Left renal cortex interstitium (tissue), 4 donors: ENCODE measurements at regions not wholly inside any gene's neighbourhood (a gene's known extent, or its start where the extent isn't known, plus 50 kb on each side); places are given as distances from the start of the nearest gene placed in this dataset.

Experiments used
- DNase-seq, 4 donors: peaks; one replicate each; pipeline ENCODE4 v3.0.0-alpha.2; 2013; ENCODE audit warnings: low read depth in 4 of 4, low spot score in 2 of 4, missing footprints in 1 of 4

GRCh38 chr12:5194306-5194705, 150.6 kb downstream of the KCNA5 start:
- DNase-seq: no peak

- no peak for DNase-seq
These were observed 151.6 kb downstream of the KCNA5 start for GRCh38 chr12:5195244-5195643.

- no peak for DNase-seq
These were observed 152.0 kb downstream of the KCNA5 start for GRCh38 chr12:5195691-5196090.

GRCh38 chr12:5197131-5197530, 153.5 kb downstream of the KCNA5 start:
- no peak for DNase-seq

- no peak for DNase-seq
These were observed 154.0 kb downstream of the KCNA5 start for GRCh38 chr12:5197656-5198055.

GRCh38 chr12:5200278-5201087, 156.8 kb downstream of the KCNA5 start:
- no peak for DNase-seq

GRCh38 chr12:5201554-5202218, 158.0 kb downstream of the KCNA5 start:
- DNase-seq: peak; percentile 19 to 51 (median 37)

- no peak for DNase-seq
These were observed 159.6 kb downstream of the KCNA5 start for GRCh38 chr12:5203274-5203673.

- no peak for DNase-seq
These were observed 160.0 kb downstream of the KCNA5 start for GRCh38 chr12:5203720-5204119.

GRCh38 chr12:5204271-5204670, 160.6 kb downstream of the KCNA5 start:
- no peak for DNase-seq

- DNase-seq: no peak
These were observed 161.2 kb downstream of the KCNA5 start for GRCh38 chr12:5204831-5205230.

- DNase-seq: no peak
These were observed 162.9 kb downstream of the KCNA5 start for GRCh38 chr12:5206401-5207175.

GRCh38 chr12:5210179-5210922, 166.7 kb downstream of the KCNA5 start:
- DNase-seq: no peak

GRCh38 chr12:5210923-5211290, 167.2 kb downstream of the KCNA5 start:
- no peak for DNase-seq

- DNase-seq: no peak
These were observed 169.7 kb downstream of the KCNA5 start for GRCh38 chr12:5213336-5213735.

- no peak for DNase-seq
These were observed 170.3 kb downstream of the KCNA5 start for GRCh38 chr12:5213990-5214389.

- no peak for DNase-seq
These were observed 174.3 kb downstream of the KCNA5 start for GRCh38 chr12:5217936-5218335.

GRCh38 chr12:5220099-5220498, 176.4 kb downstream of the KCNA5 start:
- no peak for DNase-seq

GRCh38 chr12:5220835-5221234, 177.2 kb downstream of the KCNA5 start:
- no peak for DNase-seq

- DNase-seq: no peak
These were observed 178.4 kb downstream of the KCNA5 start for GRCh38 chr12:5222011-5222461.

GRCh38 chr12:5222729-5223128, 179.1 kb downstream of the KCNA5 start:
- DNase-seq: no peak
